ENCODE measurements at regions not wholly inside any gene's neighbourhood (a gene's known extent, or its start where the extent isn't known, plus 50 kb on each side); places are given as distances from the start of the nearest gene placed in this dataset.
"Not testable (repeated sequence)": the region's sequence is repeated elsewhere in the genome, so short reads cannot be mapped to it uniquely, and the experiment has no call there.

GRCh38 chr5:71404936-71405335 lies 50.5 kb upstream of the BDP1 start:
- TF ChIP-seq TAF1 (IDR thresholded peaks at IDR 0.05; ENCODE audit: low read depth); REST (IDR thresholded peaks at IDR 0.05; ENCODE audit: borderline replicate concordance); EZH2 (IDR thresholded peaks at IDR 0.05; ENCODE audit: borderline replicate concordance, insufficient read depth, low read length, poor library complexity, severe bottlenecking); POLR2AphosphoS5 (IDR thresholded peaks at IDR 0.05); RAD21 (conservative IDR thresholded peaks at IDR 0.05); CTCF (IDR thresholded peaks at IDR 0.05; ENCODE audit: poor library complexity, severe bottlenecking); EP300 (conservative IDR thresholded peaks at IDR 0.05; ENCODE audit: poor library complexity, severe bottlenecking); MXI1 (conservative IDR thresholded peaks at IDR 0.05; ENCODE audit: poor library complexity, severe bottlenecking): not testable (repeated sequence)
